Neural progenitor cell (in vitro differentiated cells): ENCODE measurements at regions not wholly inside any gene's neighbourhood (a gene's known extent, or its start where the extent isn't known, plus 50 kb on each side); places are given as distances from the start of the nearest gene placed in this dataset.
A peak's percentile ranks its signal among the peaks of the same experiment; 100 is the strongest.

Source experiments
- DNase-seq: peaks from one replicate; pipeline ENCODE4 v3.0.0-alpha.2; 2016; ENCODE audit warnings: low spot score
- H2AFZ ChIP-seq: fragments of 200-600 bp; sonication (generic); replicated peaks from 2 replicates; pipeline ENCODE4 v1.6.1; 2016; ENCODE audit warnings: antibody characterized with exemption
- H3F3A ChIP-seq: fragments of 200-600 bp; sonication (generic); 2 replicates; pipeline ENCODE4 v1.6.1; 2016; ENCODE audit warnings: antibody characterized with exemption, low read depth
- H3K27ac ChIP-seq: fragments of 200-600 bp; sonication (generic); 2 replicates; pipeline ENCODE4 v1.5.1; 2016; ENCODE audit warnings: mild to moderate bottlenecking
- H3K27me3 ChIP-seq: fragments of 200-600 bp; sonication (generic); 2 replicates; pipeline ENCODE4 v1.6.1; 2016; ENCODE audit warnings: mild to moderate bottlenecking, moderate library complexity
- H3K36me3 ChIP-seq: fragments of 200-600 bp; sonication (generic); 2 replicates; pipeline ENCODE4 v1.5.1; 2016
- H3K4me1 ChIP-seq: fragments of 200-600 bp; sonication (generic); 2 replicates; pipeline ENCODE4 v1.6.1; 2016; ENCODE audit warnings: mixed run types
- H3K4me2 ChIP-seq: fragments of 200-600 bp; sonication (generic); 2 replicates; pipeline ENCODE4 v1.6.1; 2016
- H3K4me3 ChIP-seq: fragments of 200-600 bp; sonication (generic); 2 replicates; pipeline ENCODE4 v1.5.1; 2016
- H3K79me2 ChIP-seq: fragments of 200-600 bp; sonication (generic); 2 replicates; pipeline ENCODE4 v1.6.1; 2016; ENCODE audit warnings: low read depth
- H3K9ac ChIP-seq: fragments of 200-600 bp; sonication (generic); 2 replicates; pipeline ENCODE4 v1.6.1; 2016
- H3K9me3 ChIP-seq: fragments of 200-600 bp; sonication (generic); 2 replicates; pipeline ENCODE4 v1.5.1; 2016; ENCODE audit warnings: low read depth
- H4K20me1 ChIP-seq: fragments of 200-600 bp; sonication (generic); 2 replicates; pipeline ENCODE4 v1.6.1; 2016; ENCODE audit warnings: low read depth
- H3K27ac Mint-ChIP-seq: 3 replicates; pipeline ENCODE4 v1.8.0; 2021; ENCODE audit warnings: mixed read lengths
- H3K27me3 Mint-ChIP-seq: 2 replicates; pipeline ENCODE4 v1.8.0; 2022; ENCODE audit warnings: low read depth, mild to moderate bottlenecking, inconsistent platforms, moderate library complexity, mixed read lengths; ENCODE audit not compliant: insufficient read depth
- H3K36me3 Mint-ChIP-seq: 3 replicates; pipeline ENCODE4 v1.8.0; 2021; ENCODE audit warnings: mixed read lengths
- H3K4me1 Mint-ChIP-seq: 3 replicates; pipeline ENCODE4 v1.8.0; 2021; ENCODE audit warnings: mixed read lengths
- H3K4me3 Mint-ChIP-seq: 3 replicates; pipeline ENCODE4 v1.8.0; 2021; ENCODE audit warnings: mild to moderate bottlenecking, moderate library complexity, mixed read lengths
- H3K9me3 Mint-ChIP-seq: 3 replicates; pipeline ENCODE4 v1.8.0; 2020; ENCODE audit warnings: mixed read lengths
- CTCF ChIP-seq: fragments of 200-600 bp; sonication (generic); IDR thresholded peaks from 2 replicates; pipeline ENCODE4 v1.5.1; 2017; ENCODE audit warnings: antibody characterized with exemption, mild to moderate bottlenecking
- EZH2 ChIP-seq: fragments of 200-600 bp; sonication (generic); IDR thresholded peaks from 2 replicates; pipeline ENCODE4 v1.6.1; 2017; ENCODE audit warnings: antibody characterized with exemption, mild to moderate bottlenecking, moderate library complexity
- EZH2phosphoT487 ChIP-seq: fragments of 200-600 bp; sonication (generic); IDR thresholded peaks from 2 replicates; pipeline ENCODE4 v1.6.1; 2017; ENCODE audit warnings: antibody characterized with exemption

- Histone ChIP-seq H3K9me3 (peaks cover 11% of the 10 kb centered on the region), H3K27me3 (peaks cover 18% of the 10 kb centered on the region), H3F3A (peaks cover 6% of the 10 kb centered on the region), H3K4me2 (no peak overlapping the region), H3K36me3 (peaks cover 3% of the 10 kb centered on the region), H3K27ac (no peak overlapping the region), H4K20me1 (no peaks in the 10 kb centered on the region), H3K4me3 (no peak overlapping the region), H3K9ac (no peak overlapping the region), H3K4me1 (peaks cover 13% of the 10 kb centered on the region), H3K79me2 (no peaks in the 10 kb centered on the region), H2AFZ (no peak overlapping the region)
- Mint-ChIP-seq H3K4me1 (peaks cover 7% of the 10 kb centered on the region), H3K9me3 (peaks cover 6% of the 10 kb centered on the region), H3K27ac (no peak overlapping the region), H3K27me3 (peaks cover 4% of the 10 kb centered on the region), H3K36me3 (no peaks in the 10 kb centered on the region), H3K4me3 (no peak overlapping the region)
- TF ChIP-seq EZH2 (no peak), EZH2phosphoT487 (no peak), CTCF (no peak)
- no peak for DNase-seq
Observed at GRCh38 chr9:93830012-93830596, 125.1 kb downstream of the BARX1 start.

- peaks cover 11% of the 10 kb centered on the region for H3K9me3 ChIP-seq
- Mint-ChIP-seq H3K36me3 (no peaks in the 10 kb centered on the region), H3K9me3 (peaks cover 5% of the 10 kb centered on the region), H3K27me3 (peaks cover 4% of the 10 kb centered on the region), H3K4me1 (peaks cover 7% of the 10 kb centered on the region), H3K4me3 (no peak overlapping the region), H3K27ac (peak overlapping the region; percentile 40)
- no peak overlapping the region for H3K4me3 ChIP-seq
- H3K36me3 ChIP-seq, result peaks cover 3% of the 10 kb centered on the region
- no peak for TF ChIP-seq CTCF
- TF ChIP-seq EZH2phosphoT487, result no peak
- TF ChIP-seq EZH2, result no peak
- peaks cover 13% of the 10 kb centered on the region for H3K4me1 ChIP-seq
- H3K79me2 ChIP-seq, result no peaks in the 10 kb centered on the region
- H3K9ac ChIP-seq, result no peak overlapping the region
- H3F3A ChIP-seq, result peaks cover 6% of the 10 kb centered on the region
- peaks cover 18% of the 10 kb centered on the region for H3K27me3 ChIP-seq
- H3K27ac ChIP-seq, result no peak overlapping the region
- DNase-seq, result no peak
- H2AFZ ChIP-seq, result no peak overlapping the region
- no peaks in the 10 kb centered on the region for H4K20me1 ChIP-seq
- no peak overlapping the region for H3K4me2 ChIP-seq
Observed at GRCh38 chr9:93829271-93830011, 125.7 kb downstream of the BARX1 start.

GRCh38 chr9:93828331-93829097, 126.6 kb downstream of the BARX1 start:
- Mint-ChIP-seq H3K4me1 (peaks cover 7% of the 10 kb centered on the region), H3K9me3 (peaks cover 4% of the 10 kb centered on the region), H3K27ac (no peak overlapping the region), H3K36me3 (no peaks in the 10 kb centered on the region), H3K27me3 (peaks cover 4% of the 10 kb centered on the region), H3K4me3 (no peak overlapping the region)
- Histone ChIP-seq H3K4me1 (peaks cover 13% of the 10 kb centered on the region), H3K9me3 (peaks cover 7% of the 10 kb centered on the region), H3K79me2 (no peaks in the 10 kb centered on the region), H3K4me3 (no peak overlapping the region), H3K9ac (no peak overlapping the region), H3K27me3 (peaks cover 18% of the 10 kb centered on the region), H3K36me3 (peaks cover 1% of the 10 kb centered on the region), H3F3A (peaks cover 6% of the 10 kb centered on the region), H2AFZ (peak overlapping the region; percentile 99), H3K4me2 (peak overlapping the region; percentile 75), H4K20me1 (no peaks in the 10 kb centered on the region), H3K27ac (no peak overlapping the region)
- TF ChIP-seq EZH2phosphoT487 (no peak), CTCF (no peak), EZH2 (no peak)
- no peak for DNase-seq
